Trophoblast cell (in vitro differentiated cells and primary cell): ENCODE measurements at regions not wholly inside any gene's neighbourhood (a gene's known extent, or its start where the extent isn't known, plus 50 kb on each side); places are given as distances from the start of the nearest gene placed in this dataset.

Experiments
- DNase-seq, 2 donors: peaks; one replicate each; pipeline ENCODE4 v3.0.0-alpha.2; 2016
- H2AFZ ChIP-seq: 2 replicates; pipeline ENCODE4 v1.6.1; 2013; ENCODE audit warnings: low read length, moderate library complexity, mild to moderate bottlenecking; ENCODE audit not compliant: insufficient read depth, poor library complexity
- H2AK5ac ChIP-seq: 2 replicates; pipeline ENCODE4 v1.6.1; 2013; ENCODE audit warnings: mild to moderate bottlenecking, low read length
- H2BK120ac ChIP-seq: 2 replicates; pipeline ENCODE4 v1.6.1; 2013; ENCODE audit warnings: low read length, mild to moderate bottlenecking, moderate library complexity; ENCODE audit not compliant: insufficient read depth, poor library complexity
- H2BK12ac ChIP-seq: 2 replicates; pipeline ENCODE4 v1.6.1; 2013; ENCODE audit warnings: mild to moderate bottlenecking, low read length, moderate library complexity
- H2BK5ac ChIP-seq: 2 replicates; pipeline ENCODE4 v1.6.1; 2013; ENCODE audit warnings: low read length, low read depth, moderate library complexity, mild to moderate bottlenecking; ENCODE audit not compliant: poor library complexity
- H3K14ac ChIP-seq: 2 replicates; pipeline ENCODE4 v1.6.1; 2013; ENCODE audit warnings: mild to moderate bottlenecking, low read length
- H3K18ac ChIP-seq: 2 replicates; pipeline ENCODE4 v1.6.1; 2013; ENCODE audit warnings: mild to moderate bottlenecking, low read length
- H3K23ac ChIP-seq: 2 replicates; pipeline ENCODE4 v1.6.1; 2013; ENCODE audit warnings: low read length
- H3K27ac ChIP-seq: 2 replicates; pipeline ENCODE4 v1.5.1; 2013; ENCODE audit warnings: low read depth, mild to moderate bottlenecking, inconsistent platforms, low read length, moderate library complexity
- H3K27me3 ChIP-seq: 2 replicates; pipeline ENCODE4 v1.6.1; 2013; ENCODE audit warnings: inconsistent platforms, mild to moderate bottlenecking, low read length, moderate library complexity; ENCODE audit not compliant: insufficient read depth
- H3K36me3 ChIP-seq, 2 experiments: 1 replicate in 1 of 2; 2 replicates in 1 of 2; pipeline ENCODE4 v1.6.1; 2013; ENCODE audit warnings: low read length in 2 of 2, mild to moderate bottlenecking in 2 of 2, moderate library complexity in 1 of 2; ENCODE audit not compliant: insufficient read depth in 2 of 2, control insufficient read depth in 1 of 2
- H3K4ac ChIP-seq: 2 replicates; pipeline ENCODE4 v1.6.1; 2013; ENCODE audit warnings: low read depth, mild to moderate bottlenecking, low read length, moderate library complexity
- H3K4me1 ChIP-seq, 2 experiments: 1 replicate in 1 of 2; 2 replicates in 1 of 2; pipeline ENCODE4 v1.6.1; 2013; ENCODE audit warnings: low read length in 2 of 2, mild to moderate bottlenecking in 2 of 2, moderate library complexity in 1 of 2; ENCODE audit not compliant: insufficient read depth in 2 of 2, control insufficient read depth in 1 of 2
- H3K4me2 ChIP-seq: 2 replicates; pipeline ENCODE4 v1.6.1; 2013; ENCODE audit warnings: inconsistent platforms, mild to moderate bottlenecking, low read length, moderate library complexity
- H3K4me3 ChIP-seq: 2 replicates; pipeline ENCODE4 v1.5.1; 2013; ENCODE audit warnings: mild to moderate bottlenecking, low read depth, low read length, inconsistent platforms
- H3K79me1 ChIP-seq: one replicate; pipeline ENCODE4 v1.6.1; 2013; ENCODE audit warnings: low read length
- H3K79me2 ChIP-seq: 2 replicates; pipeline ENCODE4 v1.6.1; 2013; ENCODE audit warnings: low read length, mild to moderate bottlenecking; ENCODE audit not compliant: control insufficient read depth, insufficient read depth, poor library complexity
- H3K9ac ChIP-seq: 2 replicates; pipeline ENCODE4 v1.6.1; 2013; ENCODE audit warnings: mild to moderate bottlenecking, low read length
- H3K9me3 ChIP-seq: 2 replicates; pipeline ENCODE4 v1.6.1; 2013; ENCODE audit warnings: low read depth, mild to moderate bottlenecking, control low read depth, inconsistent platforms, low read length; ENCODE audit not compliant: insufficient read depth
- H4K12ac ChIP-seq: 2 replicates; pipeline ENCODE4 v1.6.1; 2013; ENCODE audit warnings: low read depth, mild to moderate bottlenecking, low read length, moderate library complexity
- H4K8ac ChIP-seq: 2 replicates; pipeline ENCODE4 v1.6.1; 2013; ENCODE audit warnings: low read depth, mild to moderate bottlenecking, low read length, moderate library complexity
- H4K91ac ChIP-seq: one replicate; pipeline ENCODE4 v1.6.1; 2013; ENCODE audit warnings: low read depth, mild to moderate bottlenecking, low read length, moderate library complexity
- WGBS: extraction: QIAGEN DNeasy Blood & Tissue Kit; methylation state at CpG from one replicate; pipeline ENCODE4 v1.1.7; 2013; ENCODE audit warnings: missing lambda C conversion rate; ENCODE audit not compliant: insufficient read length, insufficient coverage; ENCODE audit errors: extremely low coverage; 5-methylcytosine and 5-hydroxymethylcytosine counted together

DNA sequence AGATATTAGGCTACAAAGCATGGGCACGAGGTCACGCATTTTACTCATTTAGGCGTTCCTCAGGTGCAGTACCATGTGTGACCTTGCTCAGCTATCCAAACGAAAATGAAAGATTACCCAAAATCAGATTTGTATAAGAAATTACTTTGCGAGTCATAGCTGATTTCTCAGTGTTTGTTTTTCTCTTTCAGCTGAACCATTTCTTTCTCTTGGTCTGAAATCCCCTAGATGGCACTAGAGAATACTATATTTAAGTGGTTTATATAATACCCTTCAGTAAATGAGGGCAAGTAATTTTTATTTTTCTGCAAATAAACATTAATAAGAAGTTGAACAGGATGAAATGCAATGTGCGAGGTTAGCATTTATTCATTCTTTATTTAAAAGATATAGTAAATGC is 496.6 kb downstream of the STIM2 start:
- Histone ChIP-seq H3K4me1 (no peaks in the 10 kb centered on the region), H2BK120ac (no peak overlapping the region)

DNA sequence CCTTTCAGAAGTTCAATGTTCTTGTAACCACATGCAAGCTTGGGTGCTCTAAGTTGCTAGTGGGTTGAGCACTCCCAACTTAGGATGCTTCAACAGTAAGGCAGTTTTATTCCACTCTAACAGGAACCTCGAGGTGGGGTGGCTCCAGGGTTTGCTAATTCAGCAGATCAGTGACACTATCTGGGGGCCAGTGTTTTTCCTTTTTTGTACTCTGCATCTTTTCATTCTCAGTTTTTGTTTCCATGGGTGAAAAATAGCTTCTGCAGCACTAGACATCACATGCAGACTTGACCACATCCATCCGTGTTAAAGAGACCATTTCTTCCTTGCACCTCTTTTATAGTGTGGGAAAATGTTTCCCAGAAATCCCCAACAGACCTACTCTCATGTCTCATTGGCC is 497.6 kb downstream of the STIM2 start:
- no peak overlapping the region for H3K4ac ChIP-seq
- H3K18ac ChIP-seq = no peak overlapping the region
- no peaks in the 10 kb centered on the region for H3K4me1 ChIP-seq
- H3K79me2 ChIP-seq = no peaks in the 10 kb centered on the region
- H3K4me2 ChIP-seq = no peak overlapping the region
- H2BK120ac ChIP-seq = no peak overlapping the region
- no peak overlapping the region for H2BK12ac ChIP-seq
- no peaks in the 10 kb centered on the region for H3K36me3 ChIP-seq
- H3K9me3 ChIP-seq = no peaks in the 10 kb centered on the region
- H4K12ac ChIP-seq = no peak overlapping the region
- no peak overlapping the region for H3K23ac ChIP-seq
- H4K8ac ChIP-seq = no peak overlapping the region
- no peak overlapping the region for H2BK5ac ChIP-seq
- no peak overlapping the region for H2AK5ac ChIP-seq
- no peak overlapping the region for H3K14ac ChIP-seq
- H2AFZ ChIP-seq = no peak overlapping the region
- DNase-seq = no peak
- H4K91ac ChIP-seq = no peak overlapping the region
- H3K79me1 ChIP-seq = no peaks in the 10 kb centered on the region
- no CpG with 5 or more reads among the region's 2 CpGs for WGBS
- H3K4me3 ChIP-seq = no peak overlapping the region
- no peaks in the 10 kb centered on the region for H3K27me3 ChIP-seq
- no peak overlapping the region for H3K9ac ChIP-seq
- H3K27ac ChIP-seq = no peak overlapping the region

More for the DNA sequence above, 496.6 kb downstream of the STIM2 start:
- Histone ChIP-seq H4K91ac (no peak overlapping the region), H3K36me3 (no peaks in the 10 kb centered on the region), H3K23ac (no peak overlapping the region), H4K8ac (no peak overlapping the region), H3K9me3 (no peaks in the 10 kb centered on the region), H2BK5ac (no peak overlapping the region), H3K14ac (no peak overlapping the region), H3K79me1 (no peaks in the 10 kb centered on the region), H2BK12ac (no peak overlapping the region), H3K4me2 (no peak overlapping the region), H3K27ac (no peak overlapping the region), H2AK5ac (no peak overlapping the region), H3K18ac (no peak overlapping the region), H2AFZ (no peak overlapping the region), H3K27me3 (no peaks in the 10 kb centered on the region), H3K79me2 (no peaks in the 10 kb centered on the region), H3K4me3 (no peak overlapping the region), H3K9ac (no peak overlapping the region), H3K4ac (no peak overlapping the region), H4K12ac (no peak overlapping the region)
- WGBS = no CpG with 5 or more reads among the region's 6 CpGs
- DNase-seq = no peak

DNA sequence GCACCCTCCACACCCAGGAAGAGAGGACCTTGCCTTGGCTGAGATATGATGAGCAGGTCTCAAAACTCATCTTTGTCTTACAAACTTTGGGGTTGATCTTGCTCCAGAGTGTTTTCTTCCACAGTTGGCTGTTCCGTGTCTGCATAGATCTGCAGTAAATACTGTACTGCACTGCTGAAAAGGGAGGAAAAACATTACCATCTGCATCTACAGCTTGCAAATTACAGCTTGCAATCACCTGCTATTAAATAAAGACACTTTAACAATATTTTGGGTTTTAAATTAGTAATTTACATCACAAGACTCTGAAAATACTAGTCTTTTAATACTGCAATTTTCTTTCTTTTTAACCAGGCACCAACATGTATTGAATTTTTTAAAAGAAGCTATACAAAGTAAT is 499.5 kb downstream of the STIM2 start:
- Histone ChIP-seq H2AFZ (no peak overlapping the region), H2BK120ac (no peak overlapping the region), H3K4me1 (no peaks in the 10 kb centered on the region), H3K9ac (no peak overlapping the region), H4K8ac (no peak overlapping the region), H3K79me1 (no peaks in the 10 kb centered on the region), H2BK5ac (no peak overlapping the region), H3K18ac (no peak overlapping the region), H3K4me3 (no peak overlapping the region), H3K27me3 (no peaks in the 10 kb centered on the region), H3K14ac (no peak overlapping the region), H3K36me3 (no peaks in the 10 kb centered on the region), H3K79me2 (no peaks in the 10 kb centered on the region), H3K27ac (no peak overlapping the region), H2BK12ac (no peak overlapping the region), H3K23ac (no peak overlapping the region), H3K4ac (no peak overlapping the region), H4K91ac (no peak overlapping the region), H3K4me2 (no peak overlapping the region), H3K9me3 (no peaks in the 10 kb centered on the region), H4K12ac (no peak overlapping the region), H2AK5ac (no peak overlapping the region)
- DNase-seq = no peak
- no CpG with 5 or more reads among the region's 1 CpG for WGBS

DNA sequence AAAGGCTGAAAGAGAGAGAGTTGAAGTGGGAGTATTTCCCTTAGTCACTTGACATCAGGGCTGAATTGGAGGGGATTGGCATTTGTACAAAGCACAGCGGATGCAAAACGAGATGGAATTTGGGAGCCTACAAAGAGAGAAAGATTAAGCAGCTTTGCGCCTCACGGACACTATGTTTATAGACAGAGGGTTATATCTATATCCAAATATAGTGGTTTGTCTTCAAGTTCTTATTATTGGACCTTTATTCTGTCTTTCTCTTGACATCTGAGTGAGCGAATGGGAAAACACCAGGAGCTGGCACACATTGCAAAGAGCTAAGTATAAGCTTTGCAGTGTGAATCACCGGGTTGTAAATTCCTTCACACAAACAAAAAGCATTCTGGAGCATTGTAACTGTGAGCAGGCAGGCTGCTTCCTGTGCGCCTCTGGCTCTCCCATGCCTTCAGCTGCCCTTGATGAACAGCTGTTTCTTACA is 500.2 kb downstream of the STIM2 start:
- no peak overlapping the region for H4K12ac ChIP-seq
- no peaks in the 10 kb centered on the region for H3K9me3 ChIP-seq
- no peak overlapping the region for H3K27ac ChIP-seq
- H2AK5ac ChIP-seq = no peak overlapping the region
- H3K27me3 ChIP-seq = no peaks in the 10 kb centered on the region
- no peak overlapping the region for H2BK12ac ChIP-seq
- no peaks in the 10 kb centered on the region for H3K79me1 ChIP-seq
- no peaks in the 10 kb centered on the region for H3K79me2 ChIP-seq
- H2AFZ ChIP-seq = no peak overlapping the region
- no peak overlapping the region for H2BK5ac ChIP-seq
- DNase-seq = no peak
- no peaks in the 10 kb centered on the region for H3K36me3 ChIP-seq
- H3K14ac ChIP-seq = no peak overlapping the region
- no peak overlapping the region for H3K18ac ChIP-seq
- no peak overlapping the region for H3K4me3 ChIP-seq
- H3K4ac ChIP-seq = no peak overlapping the region
- no peak overlapping the region for H3K4me2 ChIP-seq
- H3K9ac ChIP-seq = no peak overlapping the region
- H3K4me1 ChIP-seq = no peaks in the 10 kb centered on the region
- H4K8ac ChIP-seq = no peak overlapping the region
- no peak overlapping the region for H4K91ac ChIP-seq
- WGBS = no CpG with 5 or more reads among the region's 7 CpGs
- no peak overlapping the region for H3K23ac ChIP-seq
- no peak overlapping the region for H2BK120ac ChIP-seq
